ENCODE measurements at regions not wholly inside any gene's neighbourhood (a gene's known extent, or its start where the extent isn't known, plus 50 kb on each side); places are given as distances from the start of the nearest gene placed in this dataset.

- TF ChIP-seq, protein P1, sequence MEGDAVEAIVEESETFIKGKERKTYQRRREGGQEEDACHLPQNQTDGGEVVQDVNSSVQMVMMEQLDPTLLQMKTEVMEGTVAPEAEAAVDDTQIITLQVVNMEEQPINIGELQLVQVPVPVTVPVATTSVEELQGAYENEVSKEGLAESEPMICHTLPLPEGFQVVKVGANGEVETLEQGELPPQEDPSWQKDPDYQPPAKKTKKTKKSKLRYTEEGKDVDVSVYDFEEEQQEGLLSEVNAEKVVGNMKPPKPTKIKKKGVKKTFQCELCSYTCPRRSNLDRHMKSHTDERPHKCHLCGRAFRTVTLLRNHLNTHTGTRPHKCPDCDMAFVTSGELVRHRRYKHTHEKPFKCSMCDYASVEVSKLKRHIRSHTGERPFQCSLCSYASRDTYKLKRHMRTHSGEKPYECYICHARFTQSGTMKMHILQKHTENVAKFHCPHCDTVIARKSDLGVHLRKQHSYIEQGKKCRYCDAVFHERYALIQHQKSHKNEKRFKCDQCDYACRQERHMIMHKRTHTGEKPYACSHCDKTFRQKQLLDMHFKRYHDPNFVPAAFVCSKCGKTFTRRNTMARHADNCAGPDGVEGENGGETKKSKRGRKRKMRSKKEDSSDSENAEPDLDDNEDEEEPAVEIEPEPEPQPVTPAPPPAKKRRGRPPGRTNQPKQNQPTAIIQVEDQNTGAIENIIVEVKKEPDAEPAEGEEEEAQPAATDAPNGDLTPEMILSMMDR (IDR thresholded peaks at IDR 0.05), result no peak
- no peak overlapping the region for H3K27ac ChIP-seq
- no peak for DNase-seq
- no peak overlapping the region for H3K4me3 ChIP-seq
- no peaks in the 10 kb centered on the region for H3K27me3 ChIP-seq (ENCODE audit: low read depth)
- H3K9me3 ChIP-seq, result peaks cover 6% of the 10 kb centered on the region
- H3K36me3 ChIP-seq, result no peaks in the 10 kb centered on the region
- intact Hi-C loops (cut with DNase I), result no loop called here
- ATAC-seq, result no peak
- no peaks in the 10 kb centered on the region for H3K4me1 ChIP-seq
These were observed 296.3 kb downstream of the PRDM2 start for GRCh38 chr1:13996334-13996733.

DNA sequence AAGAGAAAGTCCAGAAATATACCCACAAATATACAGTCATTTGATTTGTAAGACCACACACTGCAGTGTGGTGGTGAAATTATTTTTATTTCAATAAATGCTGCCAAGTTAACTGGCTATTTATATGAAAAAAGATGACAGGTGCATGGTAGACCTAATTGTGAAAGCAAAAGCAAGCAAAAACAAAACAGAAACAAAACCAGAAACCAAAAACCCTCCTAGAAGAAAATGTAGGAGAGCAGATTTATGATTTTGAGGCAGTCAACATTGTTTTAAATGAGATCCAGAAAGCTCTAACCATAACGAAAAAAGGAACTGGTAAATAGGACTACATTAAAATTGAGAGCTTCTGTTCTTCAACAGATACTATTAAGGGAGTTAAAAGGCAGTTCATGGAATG, 303.6 kb downstream of the PRDM2 start:
- TF ChIP-seq, protein P1 (IDR thresholded peaks at IDR 0.05), result no peak
- no peaks in the 10 kb centered on the region for H3K36me3 ChIP-seq
- no peak for ATAC-seq
- H3K9me3 ChIP-seq, result peaks cover 6% of the 10 kb centered on the region
- no peak overlapping the region for H3K27ac ChIP-seq
- H3K4me3 ChIP-seq, result no peak overlapping the region
- intact Hi-C loops (cut with DNase I), result no loop called here
- no peak for DNase-seq
- no peaks in the 10 kb centered on the region for H3K27me3 ChIP-seq (ENCODE audit: low read depth)
- no peaks in the 10 kb centered on the region for H3K4me1 ChIP-seq

GRCh38 chr1:14009582-14009981, 309.6 kb downstream of the PRDM2 start:
- Histone ChIP-seq H3K27me3 (ENCODE audit: low read depth) (no peaks in the 10 kb centered on the region), H3K4me1 (no peaks in the 10 kb centered on the region), H3K4me3 (no peak overlapping the region), H3K27ac (no peak overlapping the region), H3K9me3 (no peaks in the 10 kb centered on the region), H3K36me3 (no peaks in the 10 kb centered on the region)
- ATAC-seq (no peak), DNase-seq (no peak)
- intact Hi-C loops (cut with DNase I), result no loop called here
- TF ChIP-seq, protein P1 (IDR thresholded peaks at IDR 0.05), result no peak

DNA sequence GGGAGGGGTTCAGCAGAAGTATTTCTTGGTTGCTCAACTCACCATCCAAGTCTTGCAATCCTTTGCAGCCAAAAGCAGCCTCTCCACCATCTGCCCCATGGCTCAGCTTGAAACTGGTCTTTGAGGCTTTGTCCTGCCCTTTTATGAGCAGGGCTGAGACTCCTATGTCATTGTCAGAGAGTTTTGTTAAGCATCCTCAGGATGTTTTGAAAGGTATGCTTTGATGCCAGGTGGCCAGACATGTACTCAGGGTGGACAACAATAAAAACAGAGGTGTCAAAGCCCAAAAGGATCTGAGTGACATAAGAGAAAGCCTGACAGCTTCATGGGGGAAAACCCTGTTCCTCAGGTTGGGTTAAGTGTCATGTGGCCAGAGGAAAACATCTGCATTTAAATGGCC, 310.5 kb downstream of the PRDM2 start:
- intact Hi-C loops (cut with DNase I), result no loop called here
- ATAC-seq (no peak), DNase-seq (no peak)
- Histone ChIP-seq H3K27ac (no peak overlapping the region), H3K27me3 (ENCODE audit: low read depth) (no peaks in the 10 kb centered on the region), H3K36me3 (no peaks in the 10 kb centered on the region), H3K9me3 (no peaks in the 10 kb centered on the region), H3K4me1 (no peaks in the 10 kb centered on the region), H3K4me3 (no peak overlapping the region)
- TF ChIP-seq, protein P1 (IDR thresholded peaks at IDR 0.05), result no peak

- Histone ChIP-seq H3K4me1 (no peaks in the 10 kb centered on the region), H3K36me3 (no peaks in the 10 kb centered on the region), H3K4me3 (no peak overlapping the region), H3K27ac (no peak overlapping the region), H3K27me3 (ENCODE audit: low read depth) (no peaks in the 10 kb centered on the region), H3K9me3 (no peaks in the 10 kb centered on the region)
- DNase-seq (no peak), ATAC-seq (no peak)
- TF ChIP-seq, protein P1 (IDR thresholded peaks at IDR 0.05), result no peak
- intact Hi-C loops (cut with DNase I), result no loop called here
These were observed 311.1 kb downstream of the PRDM2 start for GRCh38 chr1:14011132-14011531.

- Histone ChIP-seq H3K9me3 (no peaks in the 10 kb centered on the region), H3K36me3 (no peaks in the 10 kb centered on the region), H3K4me1 (no peaks in the 10 kb centered on the region), H3K27ac (no peak overlapping the region), H3K27me3 (ENCODE audit: low read depth) (no peaks in the 10 kb centered on the region), H3K4me3 (no peak overlapping the region)
- ATAC-seq, result no peak
- intact Hi-C loops (cut with DNase I), result no loop called here
- DNase-seq, result no peak
- TF ChIP-seq, protein P1 (IDR thresholded peaks at IDR 0.05), result no peak
These were observed 311.9 kb downstream of the PRDM2 start for GRCh38 chr1:14011888-14012287.

All from lower lobe of right lung (tissue), 2 donors.